CD4-positive, alpha-beta T cell treated with Interleukin-6 for 4 hours (primary cell): ENCODE measurements at regions not wholly inside any gene's neighbourhood (a gene's known extent, or its start where the extent isn't known, plus 50 kb on each side); places are given as distances from the start of the nearest gene placed in this dataset.
"Not testable (repeated sequence)": the region's sequence is repeated elsewhere in the genome, so short reads cannot be mapped to it uniquely, and the experiment has no call there.

Source experiments
- DNase-seq: peaks from one replicate; pipeline ENCODE4 v3.0.0-alpha.2; 2020; ENCODE audit warnings: mixed read lengths

DNA sequence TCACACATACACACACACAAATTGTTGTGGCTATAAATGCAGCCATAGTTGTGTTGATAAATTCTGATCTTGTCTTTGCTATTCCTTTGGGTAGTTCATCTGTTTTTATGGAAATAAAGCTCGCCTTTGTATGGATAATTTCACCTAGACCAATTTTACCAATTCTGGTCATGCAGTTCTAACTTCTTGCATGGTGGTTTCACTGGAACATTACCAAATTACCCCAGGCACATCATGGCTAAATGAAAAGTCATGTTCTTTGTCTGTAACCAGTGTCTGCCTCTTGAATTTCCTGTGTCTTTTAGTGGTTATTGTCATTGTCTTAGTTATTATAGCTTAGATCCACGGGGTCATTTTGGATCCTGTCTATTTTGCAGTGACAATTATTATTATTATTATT is 50.3 kb upstream of the TMC1 start:
- no peak for DNase-seq

DNA sequence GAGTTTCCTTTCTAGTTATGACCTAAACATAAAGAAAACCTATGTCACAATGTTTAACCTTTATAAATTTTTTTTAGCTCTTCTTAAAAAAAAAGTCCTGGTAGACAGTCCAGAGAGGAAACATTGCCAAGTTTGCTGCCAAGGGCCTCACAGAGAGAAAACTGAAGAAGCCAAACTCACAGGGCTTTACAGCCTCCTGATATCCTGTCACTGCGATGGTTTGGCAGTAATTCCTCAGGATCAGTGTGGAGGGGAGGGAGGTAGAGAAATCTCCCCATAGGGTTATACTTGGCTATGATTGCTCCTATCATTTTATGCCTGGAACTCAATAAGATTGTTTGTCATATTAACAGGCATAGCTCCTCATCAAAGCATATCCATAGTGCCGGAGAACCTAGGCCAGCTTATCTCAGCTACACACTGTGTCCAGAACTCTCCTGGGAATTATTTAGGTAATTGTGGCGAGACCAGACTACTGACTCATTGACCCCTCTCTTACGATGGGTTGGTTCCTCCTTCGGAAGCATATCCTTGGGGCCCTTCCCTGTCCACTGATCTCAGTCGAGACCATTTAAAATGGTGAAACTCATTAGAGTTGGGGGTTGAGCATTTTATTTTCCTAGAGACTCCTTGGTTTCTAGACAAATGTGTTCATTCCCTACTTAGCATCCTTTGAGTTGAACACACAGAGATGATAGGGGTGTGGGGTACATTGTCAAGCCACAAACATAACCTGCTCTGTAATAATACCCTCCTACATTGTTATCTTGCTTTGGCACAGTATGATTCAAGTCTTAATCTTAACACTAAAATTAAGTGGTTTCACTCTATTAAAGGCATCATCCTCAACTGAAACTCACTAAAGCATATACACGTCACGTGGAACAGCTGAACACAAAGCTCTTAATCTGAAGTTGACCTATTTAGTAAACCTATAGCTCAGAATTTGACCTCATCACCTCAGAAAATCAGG is 53.4 kb upstream of the TMC1 start:
- no peak for DNase-seq

DNA sequence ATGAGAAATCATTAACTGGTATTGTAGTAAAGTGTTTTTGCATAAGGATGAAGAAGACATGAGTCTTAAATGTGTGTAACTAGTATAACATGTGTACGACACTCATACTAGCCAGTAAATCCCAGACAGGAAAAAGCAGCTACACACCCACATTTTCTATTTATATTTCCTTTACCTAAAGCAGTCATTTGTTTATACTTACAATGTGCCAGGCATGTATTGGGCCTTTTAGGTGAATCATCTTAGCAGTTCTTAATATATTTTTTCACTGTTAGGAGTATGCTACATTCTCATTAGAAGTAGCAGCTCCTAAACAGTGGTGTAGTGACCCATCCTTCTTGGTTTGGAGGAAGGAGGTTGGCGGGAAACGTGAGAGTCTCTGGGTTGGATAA is 55.8 kb upstream of the TMC1 start:
- no peak for DNase-seq

DNA sequence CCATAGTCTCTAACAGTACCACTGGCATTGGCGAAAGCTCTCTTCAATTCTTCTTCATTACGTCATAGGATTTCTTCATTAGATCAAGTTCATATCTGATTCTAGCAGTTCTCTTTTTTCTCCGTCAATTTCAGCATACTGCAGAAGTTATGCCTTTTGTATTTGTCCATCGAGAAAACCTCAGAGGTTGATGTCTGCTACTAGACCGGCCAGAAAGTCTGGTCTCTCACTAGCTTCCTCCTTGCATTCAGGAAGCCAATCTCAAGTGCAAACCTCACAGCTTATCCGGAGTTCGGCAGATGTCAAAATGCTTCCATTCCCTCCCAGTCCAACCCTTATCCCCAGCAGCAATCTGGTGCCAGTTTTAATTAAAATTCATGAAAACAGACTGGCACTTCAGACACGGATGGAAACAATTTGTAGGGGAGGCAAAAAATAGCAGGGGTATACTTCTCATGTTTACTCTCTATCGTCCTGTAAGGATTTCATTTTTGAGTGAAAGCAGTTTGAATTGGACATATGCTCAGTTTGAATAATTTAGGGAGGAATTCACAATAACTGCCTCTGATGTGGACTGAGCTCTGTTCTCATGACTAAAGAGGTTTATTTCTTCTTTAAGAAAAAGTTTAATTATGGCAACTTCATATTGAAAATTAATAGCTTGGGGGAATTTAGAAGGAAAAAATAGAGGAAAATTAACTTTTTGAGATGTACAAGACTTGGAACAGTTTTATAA is 56.4 kb upstream of the TMC1 start:
- no peak for DNase-seq

DNA sequence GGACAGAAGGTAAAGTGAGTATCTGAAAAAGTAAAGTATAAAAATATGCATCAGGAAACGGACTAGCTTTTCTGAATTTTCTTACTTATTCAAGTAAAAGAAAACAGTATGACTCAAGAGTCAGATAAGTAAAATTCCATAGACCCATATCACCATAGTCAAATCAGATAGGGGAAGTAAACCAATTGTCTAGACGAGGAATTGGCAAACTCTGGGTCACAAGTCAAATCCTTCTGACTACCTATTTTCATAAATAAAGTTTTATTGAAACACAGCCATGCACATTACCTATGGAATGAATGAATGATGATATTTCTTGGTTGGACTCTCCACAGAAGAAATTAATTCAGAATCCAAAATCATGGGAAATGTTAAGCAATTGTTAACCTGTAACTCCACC is 59.1 kb upstream of the TMC1 start:
- DNase-seq: no peak

DNA sequence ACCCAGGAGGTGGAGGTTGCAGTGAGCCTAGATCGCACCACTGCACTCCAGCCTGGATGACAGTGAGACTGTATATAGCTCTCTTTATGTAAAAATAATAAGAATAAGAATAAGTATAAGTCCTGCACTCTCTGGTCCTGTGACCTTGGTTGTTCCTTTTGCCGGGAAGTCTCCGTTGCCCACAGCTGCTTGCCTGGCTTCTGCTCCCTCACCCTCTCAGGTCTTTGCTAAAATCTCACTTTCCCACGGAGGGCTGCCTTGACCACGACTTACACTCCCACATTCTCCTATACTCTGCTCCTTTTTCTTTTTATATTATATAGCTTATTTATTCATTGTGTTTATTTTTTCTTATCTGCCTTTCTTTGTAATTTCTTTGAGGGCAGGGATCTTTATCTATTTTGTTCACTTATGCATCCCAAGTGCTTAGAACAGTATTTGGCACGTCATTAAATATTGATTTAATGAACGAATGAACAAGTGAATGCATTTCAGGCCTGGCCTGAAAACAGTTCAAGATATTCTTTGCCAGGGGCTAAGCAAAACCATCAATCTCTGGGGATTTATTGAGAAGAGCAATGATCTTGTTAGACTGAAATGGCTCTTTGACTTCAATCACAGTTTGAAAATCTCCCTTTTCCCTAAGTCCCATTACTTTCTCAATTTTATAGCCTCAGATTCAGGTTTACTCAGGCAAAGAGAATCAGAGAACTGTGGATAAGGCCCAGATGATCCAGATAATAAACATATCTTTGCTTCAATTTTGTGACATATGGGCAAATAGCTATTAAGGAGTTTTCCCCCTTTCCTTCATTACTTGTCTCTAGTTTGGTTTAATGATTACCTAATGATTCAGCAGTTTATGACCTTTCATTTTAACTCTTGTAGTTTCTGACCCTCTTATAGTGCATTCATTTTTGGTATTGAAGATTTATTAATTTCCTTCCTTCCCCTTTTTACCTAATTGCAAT is 60.8 kb upstream of the TMC1 start:
- DNase-seq: no peak

DNA sequence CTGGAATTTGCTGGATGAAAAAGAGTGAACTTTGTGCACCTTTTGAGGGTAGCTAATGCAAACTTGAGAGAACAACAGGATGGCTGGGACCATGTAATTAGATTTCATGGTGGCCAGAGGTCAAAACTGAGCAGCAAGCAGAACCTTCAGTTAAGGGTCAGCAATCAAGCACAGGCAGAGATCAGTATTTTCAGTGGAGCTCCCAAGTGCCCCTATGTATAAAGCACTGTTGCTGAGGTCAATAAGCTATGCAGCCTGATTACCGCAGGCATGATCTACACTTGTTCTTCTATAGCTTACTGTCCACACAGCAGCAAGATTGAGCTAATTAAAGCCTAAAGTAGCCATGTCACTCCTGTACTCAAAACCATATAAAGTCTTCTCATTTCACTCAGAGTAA is 62.1 kb upstream of the TMC1 start:
- no peak for DNase-seq

DNA sequence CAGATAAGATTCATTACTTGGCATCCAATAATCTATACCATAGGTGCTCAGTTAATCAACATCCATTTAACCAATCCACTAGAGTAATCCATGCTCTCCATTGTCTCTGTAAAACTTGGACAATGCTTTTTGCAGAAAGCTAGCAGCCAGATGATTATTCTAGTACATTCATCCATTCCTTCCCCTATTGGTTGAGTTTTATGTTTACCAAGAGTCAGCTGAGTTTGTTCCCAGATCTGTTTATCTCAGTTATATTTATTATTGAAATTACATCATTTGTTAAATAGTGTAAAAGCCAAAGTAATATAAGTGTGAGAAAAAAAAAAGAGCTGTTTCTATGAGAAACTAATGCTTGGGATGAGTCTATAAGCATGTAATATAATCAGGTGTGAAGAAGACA is 63.3 kb upstream of the TMC1 start:
- no peak for DNase-seq

DNA sequence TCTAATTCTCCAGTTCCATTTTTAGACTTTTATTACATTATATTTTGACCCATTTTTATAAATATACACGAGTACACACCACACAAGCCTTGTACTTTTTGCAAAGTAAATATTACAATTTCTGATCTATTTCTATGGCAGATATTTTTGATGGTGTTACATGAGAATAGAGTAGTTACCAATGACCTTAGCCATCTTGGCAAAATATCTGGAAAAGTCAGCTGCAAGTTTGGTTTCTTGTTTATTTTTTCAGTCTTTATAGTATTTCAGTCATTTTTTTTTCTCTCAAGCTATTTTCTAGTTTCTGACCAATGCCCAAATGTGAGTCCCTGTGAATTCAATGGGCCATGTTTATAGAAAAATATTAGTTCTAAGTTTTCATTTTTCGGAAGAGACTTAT is 64.0 kb upstream of the TMC1 start:
- no peak for DNase-seq

DNA sequence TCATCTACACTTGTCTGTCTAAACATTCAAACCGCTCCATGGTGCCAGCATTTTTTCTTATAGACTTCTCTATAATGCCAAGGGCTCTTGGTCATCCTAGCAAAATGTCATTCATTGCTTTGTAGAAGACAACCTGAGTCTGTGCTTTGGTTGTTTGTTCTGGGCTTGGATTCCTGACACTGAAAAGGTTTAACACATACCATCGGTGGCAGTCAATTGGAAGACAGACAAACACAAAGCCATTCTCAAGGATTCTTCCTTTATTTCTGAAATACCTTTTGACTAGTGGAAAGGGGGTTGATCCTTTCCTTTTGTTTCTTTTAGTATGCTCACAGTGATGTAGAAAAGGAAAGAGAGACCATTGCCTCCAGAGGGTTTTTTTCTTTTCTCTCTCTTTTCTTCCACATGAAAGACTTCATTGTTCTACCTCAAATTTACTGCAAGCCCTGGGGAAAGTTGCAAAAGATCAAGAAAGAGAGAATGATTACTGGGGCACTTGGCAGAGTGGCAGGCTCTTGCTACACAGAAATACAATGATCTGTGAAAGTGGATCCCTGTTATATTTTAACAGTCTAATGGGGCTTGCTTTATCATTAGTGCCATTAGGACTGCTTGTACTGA is 66.4 kb upstream of the TMC1 start:
- DNase-seq: no peak

DNA sequence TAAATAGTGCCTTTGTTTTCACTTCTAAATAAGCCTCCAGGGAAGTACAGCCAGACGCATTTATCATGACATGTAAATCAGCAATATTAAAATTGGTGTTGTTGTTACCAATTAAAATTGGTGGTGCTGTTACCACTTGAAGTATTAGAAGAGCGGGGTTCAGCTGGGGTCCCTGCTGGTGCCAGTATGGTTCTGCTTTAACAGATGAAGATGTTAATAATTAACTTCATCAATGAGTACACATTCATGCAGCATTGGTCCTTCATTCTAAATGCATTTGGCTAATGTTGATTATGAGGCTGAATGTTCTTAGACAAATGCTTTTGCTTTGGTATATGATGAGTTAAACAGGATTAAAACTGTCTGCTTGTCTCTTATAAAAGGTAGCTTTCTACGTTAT is 67.6 kb upstream of the TMC1 start:
- DNase-seq: no peak

DNA sequence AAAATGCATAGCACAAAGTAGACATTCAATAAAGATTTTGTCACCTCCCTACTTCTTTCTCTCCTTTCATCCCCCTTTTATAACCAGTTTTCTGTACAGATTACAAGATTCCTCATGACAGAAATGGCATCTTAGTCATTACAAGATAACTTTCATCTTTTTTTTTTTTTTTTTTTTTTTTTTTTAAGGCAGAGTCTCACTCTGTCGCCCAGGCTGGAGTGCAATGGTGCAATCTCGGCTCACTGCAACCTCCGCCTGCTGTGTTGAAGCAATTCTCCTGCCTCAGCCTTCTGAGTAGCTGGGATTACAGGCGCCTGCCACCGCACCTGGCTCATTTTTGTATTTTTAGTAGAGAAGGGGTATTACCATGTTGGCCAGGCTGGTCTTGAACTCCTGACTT is 75.2 kb upstream of the TMC1 start:
- DNase-seq: not testable (repeated sequence)

DNA sequence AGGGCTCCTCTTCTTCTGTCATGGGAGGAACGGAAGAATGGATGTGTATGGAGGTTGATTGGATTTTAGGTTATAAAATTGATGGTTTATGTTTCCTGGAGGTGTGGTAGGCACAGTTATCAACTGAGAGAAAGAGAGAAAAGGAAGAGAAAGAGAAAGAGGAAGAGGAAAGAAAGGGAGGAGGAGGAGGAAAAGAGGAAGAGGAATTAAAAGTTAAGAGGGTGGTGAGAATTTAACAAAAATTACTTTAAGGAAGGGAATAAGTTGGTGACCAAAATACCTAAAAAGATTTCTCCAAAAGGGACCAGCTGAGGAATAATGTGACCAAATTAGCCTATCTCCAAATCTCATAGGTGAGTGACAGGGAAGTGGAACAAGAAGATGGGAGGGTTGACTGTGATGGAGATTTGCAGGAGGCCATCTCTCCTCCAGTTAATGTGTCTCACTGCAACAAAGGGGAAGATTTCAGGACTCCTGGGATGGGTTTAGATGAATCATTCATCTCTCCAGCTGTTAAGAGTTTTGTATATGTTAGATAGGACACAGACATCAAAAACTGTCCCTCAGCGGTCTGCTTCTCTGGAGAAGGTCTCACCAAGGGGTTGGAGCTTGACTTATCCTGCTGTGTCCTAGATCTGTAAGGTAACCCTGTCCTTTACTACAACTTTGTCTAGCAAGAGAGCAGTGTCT is 76.0 kb upstream of the TMC1 start:
- no peak for DNase-seq

DNA sequence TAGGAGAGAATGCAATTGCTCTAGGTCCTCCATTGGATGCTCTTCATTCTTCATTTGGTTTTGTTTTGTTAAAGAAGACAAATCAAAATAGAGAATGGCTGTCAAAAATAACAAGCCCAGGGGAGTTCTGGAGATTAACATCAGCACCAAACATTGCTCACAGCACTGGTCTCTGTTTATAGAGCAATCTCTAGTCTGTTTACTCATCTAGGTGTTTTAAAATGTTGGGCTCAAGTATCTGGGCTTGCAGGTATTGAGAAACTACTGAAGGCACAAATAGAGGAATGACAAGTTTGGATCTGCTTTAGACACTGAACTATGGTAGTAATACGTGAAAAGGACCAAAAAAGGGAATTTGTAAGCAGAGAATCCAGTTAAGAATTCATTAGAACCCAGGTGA is 77.0 kb upstream of the TMC1 start:
- no peak for DNase-seq

DNA sequence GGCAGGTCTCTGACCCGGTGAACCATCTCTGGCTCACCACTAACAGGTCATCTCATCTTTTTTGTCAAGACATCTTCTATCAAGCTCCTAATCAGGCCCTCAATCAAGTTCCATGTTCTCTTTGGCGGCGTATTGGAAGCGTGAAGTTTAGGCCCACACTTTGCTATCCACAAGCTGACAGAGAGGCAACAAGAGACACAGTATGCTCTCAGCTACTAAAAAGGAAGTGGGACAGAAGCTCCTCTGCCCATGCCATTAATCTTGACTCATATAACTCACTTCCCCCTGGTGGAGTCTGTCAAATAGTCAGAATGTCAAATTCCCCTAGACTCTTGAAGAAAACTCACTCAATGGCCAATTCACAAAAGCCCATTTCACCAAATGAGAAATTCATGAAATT is 77.6 kb upstream of the TMC1 start:
- peak; percentile 28 for DNase-seq

DNA sequence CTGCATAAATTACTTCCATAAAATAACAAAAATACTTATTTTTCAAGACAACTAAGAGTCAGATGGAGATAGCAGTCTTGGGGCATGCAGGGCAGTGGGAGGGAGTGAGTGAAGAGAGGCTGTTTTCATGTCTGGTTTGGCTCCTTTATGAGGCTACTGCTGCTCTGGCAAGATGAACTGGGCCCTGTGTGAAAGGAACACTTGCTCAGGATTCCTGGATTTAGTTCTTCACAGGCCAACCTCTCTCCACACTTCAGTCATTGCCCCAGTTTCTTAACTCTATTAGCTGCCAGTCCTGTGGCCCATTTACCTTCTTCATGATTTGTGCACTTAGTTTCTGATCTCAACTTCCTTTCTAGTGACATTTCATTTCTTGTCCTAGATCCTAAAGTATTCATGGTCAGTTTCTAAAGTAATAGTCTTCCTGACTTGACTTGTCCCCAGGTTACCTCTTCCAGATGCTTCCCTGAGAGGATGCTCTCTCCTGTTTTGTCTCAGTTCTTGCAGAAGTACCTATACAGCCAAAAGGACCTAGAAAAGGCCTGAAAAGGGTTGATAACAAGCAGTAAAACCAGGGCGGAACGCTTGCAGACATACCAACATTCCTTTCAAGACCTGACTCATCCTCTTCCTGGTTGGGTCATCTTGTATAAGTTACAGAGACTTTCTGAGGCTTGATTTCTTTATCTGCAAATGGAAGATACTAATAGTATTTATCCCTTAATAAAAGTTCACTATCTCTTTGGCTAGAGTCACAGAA is 77.0 kb upstream of the ZFAND5 start:
- DNase-seq: peak; percentile 32

DNA sequence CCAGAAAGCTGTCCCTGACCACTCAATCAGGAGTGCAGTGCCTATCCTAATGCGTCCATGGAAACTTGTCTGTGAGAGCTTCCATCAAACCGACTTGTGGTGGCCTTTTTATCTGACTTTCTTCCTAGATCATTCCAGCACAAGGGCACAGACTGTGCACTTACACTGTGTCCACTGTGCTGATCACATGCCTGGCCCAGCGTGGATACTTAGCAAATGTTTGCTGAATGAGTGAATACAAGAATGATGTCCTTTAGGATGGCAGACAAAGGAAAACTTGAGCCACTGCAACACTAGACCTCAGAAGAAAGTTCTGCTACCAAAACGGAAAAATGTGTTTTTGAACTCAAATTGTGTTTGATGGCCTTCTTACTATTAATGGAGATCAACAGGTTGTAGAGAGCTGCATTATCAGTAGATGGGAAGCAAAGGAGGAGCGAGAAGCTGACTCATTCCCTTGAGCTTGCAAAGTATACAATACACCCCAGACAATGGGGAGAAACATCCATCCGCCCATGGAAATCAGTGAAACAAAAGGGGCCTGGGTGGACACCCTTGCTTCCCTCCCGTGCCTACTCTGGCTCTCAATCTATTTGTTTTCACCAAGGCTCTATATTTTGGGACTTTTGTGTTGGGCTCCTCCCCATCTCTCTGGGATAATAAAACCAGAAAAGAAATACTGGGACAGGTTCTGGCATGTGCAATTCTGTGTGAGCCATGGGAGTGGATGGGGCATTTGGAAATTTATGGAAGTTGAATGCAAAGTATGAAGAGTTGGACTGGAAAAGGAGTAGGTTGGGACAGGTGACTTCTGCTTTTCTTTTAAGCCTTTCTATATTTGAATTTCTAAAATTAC is 76.2 kb upstream of the ZFAND5 start:
- DNase-seq: no peak

DNA sequence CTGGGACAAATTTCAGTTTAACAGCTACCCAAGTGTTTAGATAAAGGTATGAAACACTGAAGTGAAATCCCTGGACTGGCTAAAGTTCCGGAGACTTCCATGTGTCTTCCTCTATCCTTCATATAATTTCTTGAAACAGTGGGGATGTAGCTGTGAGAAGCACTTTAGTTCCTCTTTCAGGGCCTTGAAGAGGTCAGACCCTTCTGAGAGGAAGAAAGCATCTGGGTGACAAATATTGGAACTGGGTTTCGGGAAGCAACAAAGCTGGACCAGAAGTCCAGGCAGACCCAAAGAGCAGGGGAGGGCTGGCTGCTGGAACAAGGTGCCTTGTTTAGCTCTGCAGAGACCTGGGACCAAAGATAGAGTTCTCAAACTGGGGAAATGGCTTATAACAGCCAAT is 75.4 kb upstream of the ZFAND5 start:
- no peak for DNase-seq

DNA sequence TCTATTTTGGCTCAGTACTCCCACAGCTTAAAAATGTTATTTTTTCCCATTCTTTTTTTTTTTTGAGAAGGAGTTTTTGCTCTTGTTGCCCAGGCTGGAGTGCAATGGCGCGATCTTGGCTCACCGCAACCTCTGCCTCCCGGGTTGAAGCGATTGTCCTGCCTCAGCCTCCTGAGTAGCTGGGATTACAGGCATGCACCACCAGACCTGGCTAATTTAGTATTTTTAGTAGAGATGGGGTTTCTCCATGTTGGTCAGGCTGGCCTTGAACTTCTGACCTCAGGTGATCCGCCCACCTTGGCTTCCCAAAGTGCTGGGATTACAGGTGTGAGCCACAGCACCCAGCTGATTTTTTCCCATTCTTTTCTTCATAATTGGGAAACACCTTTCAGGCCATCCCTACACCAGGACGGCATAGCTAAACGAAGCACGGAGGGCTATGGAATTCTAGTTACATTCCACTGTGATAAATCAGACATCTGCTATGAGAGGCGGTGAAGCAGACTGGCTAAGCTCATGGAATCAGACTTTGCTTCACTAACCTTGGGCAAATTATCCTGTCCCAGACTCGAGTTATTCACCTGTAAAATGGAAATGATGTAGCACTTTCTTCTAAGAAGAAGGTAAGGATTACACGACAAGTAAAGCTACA is 68.7 kb upstream of the ZFAND5 start:
- not testable (repeated sequence) for DNase-seq

DNA sequence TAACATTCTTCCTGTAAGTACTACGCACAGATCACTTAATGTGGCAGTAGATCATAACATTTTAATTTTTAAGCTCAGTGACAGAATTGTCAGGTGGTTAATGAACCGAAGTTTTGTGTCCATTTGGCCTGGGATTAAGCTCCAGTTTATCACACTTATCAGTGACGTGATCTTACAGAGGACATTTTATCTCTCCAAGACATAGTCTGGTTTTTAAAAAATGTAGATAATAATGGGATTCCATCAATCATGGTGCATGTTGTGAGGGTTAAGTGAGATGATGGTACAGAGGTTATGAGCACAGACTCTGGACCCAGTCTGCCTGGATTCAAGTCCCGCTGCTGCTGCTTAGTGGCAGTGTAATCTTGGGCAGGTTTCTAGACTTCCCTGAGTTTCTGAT is 66.0 kb upstream of the ZFAND5 start:
- DNase-seq: no peak
